ENCODE measurements at regions not wholly inside any gene's neighbourhood (a gene's known extent, or its start where the extent isn't known, plus 50 kb on each side); places are given as distances from the start of the nearest gene placed in this dataset.
"Not testable (repeated sequence)": the region's sequence is repeated elsewhere in the genome, so short reads cannot be mapped to it uniquely, and the experiment has no call there.

DNA sequence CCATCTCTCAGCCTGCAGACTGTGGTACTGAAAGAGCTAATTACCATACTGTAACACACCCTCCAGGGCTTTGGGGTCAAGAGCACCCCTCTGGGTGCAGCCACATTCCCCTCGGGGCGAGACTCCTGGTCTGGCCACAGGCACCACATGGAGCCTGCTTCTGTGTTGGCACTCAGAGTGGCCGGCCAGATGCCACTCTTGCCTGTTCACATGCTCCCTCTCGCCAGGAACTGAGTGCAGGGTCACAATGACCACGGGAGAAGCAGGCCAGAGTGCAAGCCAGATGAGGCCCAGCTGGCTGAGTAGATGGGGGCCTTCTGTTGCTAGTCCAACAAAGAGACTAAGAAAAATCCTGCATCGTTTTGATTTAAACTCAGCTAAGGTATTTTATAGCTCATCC is 864.0 kb downstream of the KCNT2 start:
- DNase-seq, result no peak

GRCh38 chr1:195740862-195741261 is 867.4 kb downstream of the KCNT2 start:
- no peak for DNase-seq

GRCh38 chr1:195738966-195739650 is 869.1 kb downstream of the KCNT2 start:
- no peak for DNase-seq

DNA sequence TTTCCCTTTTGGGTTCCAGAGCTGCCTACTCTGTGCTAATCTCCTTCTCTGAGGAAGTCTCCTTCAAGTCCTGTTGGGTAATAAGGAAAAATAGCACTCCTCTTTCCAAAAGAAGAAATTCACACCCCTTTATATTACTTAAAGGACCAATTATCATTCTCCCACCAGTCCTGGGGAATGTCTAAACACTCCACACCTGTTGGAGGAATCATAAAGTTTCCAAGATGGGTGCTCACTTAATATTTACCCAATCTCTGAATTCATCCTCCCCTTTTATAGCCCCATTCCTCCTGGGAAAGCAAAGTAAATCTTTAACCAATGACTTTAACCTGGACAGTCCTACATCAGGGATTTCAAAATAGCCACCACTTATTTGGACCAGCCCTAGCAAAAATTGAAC is 873.1 kb downstream of the KCNT2 start:
- no peak for DNase-seq

GRCh38 chr1:195733826-195734225 is 874.4 kb downstream of the KCNT2 start:
- DNase-seq, result no peak

GRCh38 chr1:195733408-195733807 is 874.8 kb downstream of the KCNT2 start:
- DNase-seq, result no peak

- no peak for DNase-seq
Observed at GRCh38 chr1:195731385-195731784, 876.9 kb downstream of the KCNT2 start.

- DNase-seq, result no peak
Observed at GRCh38 chr1:195723796-195724194, 884.4 kb downstream of the KCNT2 start.

- not testable (repeated sequence) for DNase-seq
Observed at GRCh38 chr1:195722852-195723795, 885.1 kb downstream of the KCNT2 start.

GRCh38 chr1:195722146-195722545 is 886.1 kb downstream of the KCNT2 start:
- not testable (repeated sequence) for DNase-seq

GRCh38 chr1:195721210-195721971 is 886.8 kb downstream of the KCNT2 start:
- no peak for DNase-seq

- no peak for DNase-seq
Observed at GRCh38 chr1:195717651-195718050, 890.6 kb downstream of the KCNT2 start.

DNA sequence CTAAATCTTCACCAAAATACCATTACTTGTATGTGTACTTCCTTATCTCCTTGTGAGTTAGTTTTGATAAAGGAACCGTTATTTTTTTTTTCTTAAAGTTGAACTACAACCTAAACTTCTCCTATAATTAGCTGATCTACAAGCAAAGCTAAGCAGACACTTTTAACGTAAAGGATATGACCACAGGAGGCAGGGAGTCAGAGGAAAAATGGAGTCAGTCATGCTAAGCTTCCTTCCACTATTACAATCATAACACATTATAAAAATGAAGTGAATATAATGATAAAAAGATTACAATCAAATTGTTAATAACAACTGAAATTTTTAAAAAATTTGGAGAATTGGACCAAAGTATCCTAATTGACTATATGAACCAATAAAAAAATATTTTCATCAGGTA is 892.6 kb downstream of the KCNT2 start:
- DNase-seq, result no peak

- no peak for DNase-seq
Observed at GRCh38 chr1:195714248-195714647, 894.0 kb downstream of the KCNT2 start.

GRCh38 chr1:195709821-195710220 is 898.4 kb downstream of the KCNT2 start:
- no peak for DNase-seq

DNA sequence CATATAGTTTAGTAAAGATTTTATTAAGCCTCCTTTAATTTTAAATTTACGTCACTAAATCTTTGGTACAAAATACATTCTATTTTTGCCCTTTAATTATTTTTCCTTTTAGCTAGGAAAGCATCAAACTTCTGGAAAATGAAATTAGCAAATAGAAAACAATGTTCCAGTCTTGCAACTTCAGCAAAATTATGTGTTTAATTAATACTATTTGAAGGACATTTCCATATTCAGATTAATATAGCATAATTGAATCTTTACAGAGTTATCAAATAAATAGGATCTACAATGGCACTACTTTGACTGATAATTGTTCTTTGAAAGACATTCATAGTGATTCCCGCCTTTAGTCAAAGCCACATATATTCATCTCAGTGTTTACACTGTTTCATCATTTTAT is 904.2 kb downstream of the KCNT2 start:
- DNase-seq, result no peak

- DNase-seq, result no peak
Observed at GRCh38 chr1:195701149-195701548, 907.1 kb downstream of the KCNT2 start.

GRCh38 chr1:195697130-195697529 is 911.1 kb downstream of the KCNT2 start:
- DNase-seq, result no peak

DNA sequence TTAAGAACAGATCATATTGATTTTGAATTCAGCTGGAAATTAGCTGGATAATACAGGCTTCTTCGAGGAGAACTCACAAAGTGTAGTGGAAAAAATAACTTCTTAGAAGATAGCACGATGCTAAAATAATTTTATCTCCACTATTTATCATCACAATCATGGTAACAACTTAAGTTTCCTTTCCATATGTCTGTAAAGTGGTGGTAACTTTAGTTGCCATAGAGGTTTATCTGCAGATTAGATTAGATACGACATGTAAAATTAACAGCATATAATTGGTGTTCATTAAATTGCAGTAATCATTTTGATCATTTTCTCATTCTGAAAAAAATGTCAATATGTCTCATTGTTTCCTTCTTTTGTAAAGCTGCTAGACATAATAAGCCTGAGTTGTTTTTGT is 921.5 kb downstream of the KCNT2 start:
- DNase-seq, result no peak

GRCh38 chr1:195664628-195665027 is 943.6 kb downstream of the KCNT2 start:
- DNase-seq, result no peak

DNA sequence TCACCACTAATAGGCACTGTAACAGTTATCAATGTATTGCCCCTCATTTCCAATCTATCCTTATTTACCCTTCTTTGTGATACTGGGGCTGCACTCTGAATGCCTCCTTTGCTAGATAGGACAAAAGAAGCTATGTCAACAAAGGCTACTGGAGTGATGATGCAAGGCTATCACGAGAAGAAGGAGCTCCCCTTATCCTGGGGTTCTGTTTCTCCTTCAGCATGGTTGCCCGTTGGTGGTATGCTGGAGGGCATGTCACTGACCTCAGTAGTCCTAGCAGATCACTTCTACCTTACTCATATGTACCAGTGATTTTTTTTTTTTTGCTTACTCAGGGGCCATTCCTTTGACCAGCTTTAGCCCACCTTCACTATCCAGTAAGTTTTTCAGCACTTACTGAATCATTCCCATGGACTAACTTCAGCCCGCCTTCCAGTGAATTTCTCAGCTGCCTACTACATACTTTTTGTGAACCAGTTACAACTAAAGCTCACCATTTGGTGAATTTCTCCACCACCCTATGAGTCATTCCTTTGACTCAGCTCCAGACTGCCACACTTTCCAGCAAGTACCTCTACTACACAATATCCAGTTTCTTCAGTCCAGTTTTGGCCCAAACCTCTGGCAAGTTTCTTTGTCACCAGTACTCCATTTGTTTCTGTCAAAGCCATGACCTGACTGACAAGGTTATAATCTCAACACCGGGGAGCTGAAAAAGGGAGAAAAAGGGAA is 944.5 kb downstream of the KCNT2 start:
- DNase-seq, result no peak

GRCh38 chr1:195656780-195657179 is 951.5 kb downstream of the KCNT2 start:
- no peak for DNase-seq
